SU-DHL-6 (cell line): ENCODE measurements at regions not wholly inside any gene's neighbourhood (a gene's known extent, or its start where the extent isn't known, plus 50 kb on each side); places are given as distances from the start of the nearest gene placed in this dataset.

ENCODE experiments used
- H2AFZ ChIP-seq: fragments of 200-600 bp; sonication (generic); 2 replicates; pipeline ENCODE4 v1.6.1; 2014; ENCODE audit warnings: low read depth, mild to moderate bottlenecking, moderate library complexity, mixed read lengths, antibody characterized with exemption, low read length; ENCODE audit not compliant: severe bottlenecking
- H3F3A ChIP-seq: fragments of 200-600 bp; shearing (Covaris generic); 2 replicates; pipeline ENCODE4 v1.6.0; 2016; ENCODE audit warnings: antibody characterized with exemption, mild to moderate bottlenecking; ENCODE audit not compliant: insufficient read depth
- H3K27ac ChIP-seq: fragments of 200-600 bp; sonication (generic); 2 replicates; pipeline ENCODE4 v1.5.1; 2016; ENCODE audit warnings: low read depth, mild to moderate bottlenecking, low read length, moderate library complexity, mixed read lengths
- H3K27me3 ChIP-seq: fragments of 200-600 bp; sonication (generic), shearing (Covaris generic); 2 replicates; pipeline ENCODE4 v1.6.0; 2014; ENCODE audit warnings: mild to moderate bottlenecking, low read length
- H3K36me3 ChIP-seq: fragments of 200-600 bp; sonication (generic); 2 replicates; pipeline ENCODE4 v1.6.1; 2014; ENCODE audit warnings: mild to moderate bottlenecking, low read length, mixed read lengths
- H3K4me2 ChIP-seq: fragments of 300-600, 200-600 bp; shearing (Covaris generic), sonication (generic); 2 replicates; pipeline ENCODE4 v1.6.0; 2014; ENCODE audit warnings: low read length, low read depth, mild to moderate bottlenecking; ENCODE audit not compliant: poor library complexity, severe bottlenecking
- H3K4me3 ChIP-seq: fragments of 200-600 bp; sonication (generic); 2 replicates; pipeline ENCODE4 v1.5.1; 2014; ENCODE audit warnings: antibody characterized with exemption, low read length, mild to moderate bottlenecking, mixed read lengths; ENCODE audit not compliant: insufficient read depth, poor library complexity, severe bottlenecking
- H3K79me2 ChIP-seq: fragments of 200-600 bp; sonication (generic); 2 replicates; pipeline ENCODE4 v1.6.1; 2014; ENCODE audit warnings: mild to moderate bottlenecking, low read length, moderate library complexity; ENCODE audit not compliant: insufficient read depth
- H3K9ac ChIP-seq: fragments of 200-600 bp; sonication (generic); 2 replicates; pipeline ENCODE4 v1.7.0; 2014; ENCODE audit warnings: mild to moderate bottlenecking, low read length
- H3K9me2 ChIP-seq: fragments of 200-600 bp; sonication (generic); replicated peaks from 2 replicates; pipeline ENCODE4 v1.6.1; 2014; ENCODE audit warnings: low read length; ENCODE audit not compliant: insufficient read depth
- H3K9me3 ChIP-seq: fragments of 200-600 bp; sonication (generic); 2 replicates; pipeline ENCODE4 v1.6.1; 2014; ENCODE audit warnings: low read length, mixed read lengths; ENCODE audit not compliant: insufficient read depth
- H4K20me1 ChIP-seq: fragments of 200-600 bp; sonication (generic); 2 replicates; pipeline ENCODE4 v1.6.1; 2014; ENCODE audit warnings: low read depth, mild to moderate bottlenecking, antibody characterized with exemption, low read length, moderate library complexity, mixed read lengths
- CTCF ChIP-seq: fragments of 200-600 bp; sonication (generic); IDR thresholded peaks from one replicate; pipeline ENCODE4 v1.5.1; 2017; ENCODE audit warnings: antibody characterized with exemption, mild to moderate bottlenecking, low read length, moderate library complexity; ENCODE audit not compliant: insufficient read depth, poor library complexity, severe bottlenecking
- EZH2phosphoT487 ChIP-seq: fragments of 200-600 bp; sonication (generic), shearing (Covaris generic); conservative IDR thresholded peaks from 2 replicates; pipeline ENCODE4 v1.6.1; 2018; ENCODE audit warnings: mild to moderate bottlenecking, antibody characterized with exemption, low read length, moderate library complexity, mixed read lengths

GRCh38 chr1:36710951-36711350 lies 228.2 kb upstream of the CSF3R start:
- H4K20me1 ChIP-seq, result no peaks in the 10 kb centered on the region
- no peaks in the 10 kb centered on the region for H3K79me2 ChIP-seq
- no peaks in the 10 kb centered on the region for H3F3A ChIP-seq
- TF ChIP-seq CTCF, result no peak
- TF ChIP-seq EZH2phosphoT487, result no peak
- no peak overlapping the region for H3K4me2 ChIP-seq
- H2AFZ ChIP-seq, result no peak overlapping the region
- no peaks in the 10 kb centered on the region for H3K9me2 ChIP-seq
- H3K4me3 ChIP-seq, result no peak overlapping the region
- no peak overlapping the region for H3K9ac ChIP-seq
- no peak overlapping the region for H3K27ac ChIP-seq
- H3K36me3 ChIP-seq, result no peaks in the 10 kb centered on the region
- no peaks in the 10 kb centered on the region for H3K9me3 ChIP-seq
- no peaks in the 10 kb centered on the region for H3K27me3 ChIP-seq

GRCh38 chr1:36709869-36710481 lies 227.3 kb upstream of the CSF3R start:
- Histone ChIP-seq H3K9me3 (no peaks in the 10 kb centered on the region), H4K20me1 (no peaks in the 10 kb centered on the region), H3K79me2 (no peaks in the 10 kb centered on the region), H3K27me3 (no peaks in the 10 kb centered on the region), H3K9ac (no peak overlapping the region), H3K36me3 (no peaks in the 10 kb centered on the region), H3F3A (no peaks in the 10 kb centered on the region), H2AFZ (no peak overlapping the region), H3K4me3 (no peak overlapping the region), H3K4me2 (no peak overlapping the region), H3K27ac (no peak overlapping the region), H3K9me2 (no peaks in the 10 kb centered on the region)
- TF ChIP-seq CTCF (no peak), EZH2phosphoT487 (no peak)

DNA sequence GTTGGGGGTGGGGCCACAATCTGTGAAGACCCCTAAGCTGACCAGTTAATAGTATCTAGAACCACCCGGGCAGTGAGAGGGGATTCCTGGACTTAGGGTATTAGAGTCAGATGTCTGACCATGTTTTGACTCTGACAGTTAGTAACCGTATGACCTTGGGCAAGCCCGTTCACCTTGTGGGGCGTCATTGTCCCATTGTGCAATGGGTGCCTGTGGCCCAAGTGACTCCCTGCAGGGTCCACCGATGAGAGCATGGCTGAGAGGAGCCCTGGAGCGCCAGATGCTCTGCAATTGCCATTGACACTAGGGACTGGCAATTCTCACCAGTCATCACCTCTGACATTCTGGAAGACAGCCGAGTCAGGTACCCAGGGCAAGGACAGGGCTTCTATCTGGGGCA lies 225.9 kb upstream of the CSF3R start:
- H3F3A ChIP-seq, result no peaks in the 10 kb centered on the region

More for the DNA sequence above, 225.9 kb upstream of the CSF3R start:
- Histone ChIP-seq H2AFZ (no peak overlapping the region), H4K20me1 (no peaks in the 10 kb centered on the region), H3K79me2 (no peaks in the 10 kb centered on the region), H3K4me2 (no peak overlapping the region), H3K27me3 (no peaks in the 10 kb centered on the region), H3K36me3 (no peaks in the 10 kb centered on the region), H3K9me3 (no peaks in the 10 kb centered on the region), H3K4me3 (no peak overlapping the region), H3K27ac (no peak overlapping the region), H3K9me2 (no peaks in the 10 kb centered on the region), H3K9ac (no peak overlapping the region)
- TF ChIP-seq EZH2phosphoT487 (no peak), CTCF (no peak)
